Mesendoderm (in vitro differentiated cells): ENCODE measurements at regions not wholly inside any gene's neighbourhood (a gene's known extent, or its start where the extent isn't known, plus 50 kb on each side); places are given as distances from the start of the nearest gene placed in this dataset.
"Not testable (repeated sequence)": the region's sequence is repeated elsewhere in the genome, so short reads cannot be mapped to it uniquely, and the experiment has no call there.

Experiments used
- DNase-seq: peaks from one replicate; pipeline ENCODE4 v3.0.0; 2013
- H2AK5ac ChIP-seq: 2 replicates; pipeline ENCODE4 v1.6.1; 2013; ENCODE audit warnings: low read length, inconsistent platforms
- H2BK120ac ChIP-seq: 2 replicates; pipeline ENCODE4 v1.6.1; 2013; ENCODE audit warnings: low read depth, mild to moderate bottlenecking, low read length, moderate library complexity, mixed read lengths
- H2BK15ac ChIP-seq: replicated peaks from 2 replicates; pipeline ENCODE4 v1.6.1; 2013; ENCODE audit warnings: low read depth, mild to moderate bottlenecking, moderate library complexity
- H2BK5ac ChIP-seq: 2 replicates; pipeline ENCODE4 v1.6.1; 2013; ENCODE audit warnings: low read length, inconsistent platforms
- H3K18ac ChIP-seq: 2 replicates; pipeline ENCODE4 v1.6.1; 2013; ENCODE audit warnings: mild to moderate bottlenecking, low read length, mixed read lengths
- H3K23ac ChIP-seq: one replicate; pipeline ENCODE4 v1.6.1; 2013; ENCODE audit warnings: low read length
- H3K27ac ChIP-seq: 2 replicates; pipeline ENCODE4 v1.5.1; 2013; ENCODE audit warnings: low read depth, mild to moderate bottlenecking, inconsistent platforms, low read length, moderate library complexity
- H3K27me3 ChIP-seq: 2 replicates; pipeline ENCODE4 v1.6.1; 2013; ENCODE audit warnings: low read length, control low read depth, mild to moderate bottlenecking, inconsistent platforms; ENCODE audit not compliant: insufficient read depth, poor library complexity
- H3K36me3 ChIP-seq: 2 replicates; pipeline ENCODE4 v1.6.1; 2013; ENCODE audit warnings: low read length, inconsistent platforms; ENCODE audit not compliant: control insufficient read depth, insufficient read depth
- H3K4ac ChIP-seq: one replicate; pipeline ENCODE4 v1.6.1; 2013; ENCODE audit warnings: low read depth, mild to moderate bottlenecking, low read length, moderate library complexity
- H3K4me1 ChIP-seq: 2 replicates; pipeline ENCODE4 v1.6.1; 2013; ENCODE audit warnings: low read depth, low read length, inconsistent platforms; ENCODE audit not compliant: control insufficient read depth
- H3K4me2 ChIP-seq: 2 replicates; pipeline ENCODE4 v1.6.1; 2013; ENCODE audit warnings: low read length
- H3K4me3 ChIP-seq: 2 replicates; pipeline ENCODE4 v1.5.1; 2013; ENCODE audit warnings: mild to moderate bottlenecking, low read length
- H3K56ac ChIP-seq: one replicate; pipeline ENCODE4 v1.6.1; 2013; ENCODE audit warnings: low read length
- H3K79me1 ChIP-seq: 2 replicates; pipeline ENCODE4 v1.6.1; 2013; ENCODE audit warnings: low read length, inconsistent platforms
- H3K79me2 ChIP-seq: 2 replicates; pipeline ENCODE4 v1.6.1; 2013; ENCODE audit warnings: mild to moderate bottlenecking, low read length; ENCODE audit not compliant: control insufficient read depth, insufficient read depth
- H3K9ac ChIP-seq: 2 replicates; pipeline ENCODE4 v1.6.1; 2013; ENCODE audit warnings: low read length, inconsistent platforms
- H4K5ac ChIP-seq: one replicate; pipeline ENCODE4 v1.6.1; 2013; ENCODE audit warnings: low read length
- H4K8ac ChIP-seq: one replicate; pipeline ENCODE4 v1.6.1; 2013; ENCODE audit warnings: low read depth, mild to moderate bottlenecking, control low read depth, low read length, moderate library complexity
- WGBS: extraction: QIAGEN DNeasy Blood & Tissue Kit; methylation state at CpG from one replicate; pipeline ENCODE4 v1.1.7; 2013; ENCODE audit warnings: low lambda C conversion rate, missing lambda C conversion rate; ENCODE audit not compliant: insufficient coverage; ENCODE audit errors: extremely low coverage; 5-methylcytosine and 5-hydroxymethylcytosine counted together

DNA sequence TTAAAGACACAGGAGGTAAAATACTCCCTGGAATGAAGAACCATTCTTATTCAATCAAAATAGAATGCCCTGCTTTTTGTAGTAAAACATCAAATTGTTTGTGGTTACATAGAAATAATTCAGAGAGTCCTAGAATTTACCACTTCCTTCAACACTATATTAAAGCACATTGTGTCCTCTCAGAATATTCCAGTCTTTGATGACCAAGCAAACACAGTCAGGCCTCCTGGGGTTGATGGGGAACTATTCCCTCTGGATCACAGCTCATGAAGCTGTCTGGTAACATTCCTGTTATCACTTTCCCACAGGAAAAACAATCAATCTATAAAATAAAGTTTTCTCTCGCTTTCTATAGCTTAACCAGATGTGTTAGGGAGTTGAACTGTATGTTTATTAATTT, 389.3 kb downstream of the KCNA4 start:
- Histone ChIP-seq H3K23ac (no peak overlapping the region), H3K4me3 (no peak overlapping the region), H3K79me2 (no peaks in the 10 kb centered on the region), H3K27me3 (no peaks in the 10 kb centered on the region), H3K4me2 (no peak overlapping the region), H3K4me1 (no peaks in the 10 kb centered on the region), H3K18ac (no peak overlapping the region), H2BK5ac (no peak overlapping the region), H2BK15ac (no peak overlapping the region), H3K36me3 (no peaks in the 10 kb centered on the region), H3K9ac (no peak overlapping the region), H2AK5ac (no peak overlapping the region), H4K5ac (no peak overlapping the region), H3K79me1 (no peaks in the 10 kb centered on the region), H3K27ac (no peak overlapping the region), H4K8ac (no peak overlapping the region), H2BK120ac (no peak overlapping the region), H3K56ac (no peak overlapping the region), H3K4ac (no peak overlapping the region)
- DNase-seq = peak; percentile 19
- WGBS = no CpG with 5 or more reads among the region's 1 CpG

DNA sequence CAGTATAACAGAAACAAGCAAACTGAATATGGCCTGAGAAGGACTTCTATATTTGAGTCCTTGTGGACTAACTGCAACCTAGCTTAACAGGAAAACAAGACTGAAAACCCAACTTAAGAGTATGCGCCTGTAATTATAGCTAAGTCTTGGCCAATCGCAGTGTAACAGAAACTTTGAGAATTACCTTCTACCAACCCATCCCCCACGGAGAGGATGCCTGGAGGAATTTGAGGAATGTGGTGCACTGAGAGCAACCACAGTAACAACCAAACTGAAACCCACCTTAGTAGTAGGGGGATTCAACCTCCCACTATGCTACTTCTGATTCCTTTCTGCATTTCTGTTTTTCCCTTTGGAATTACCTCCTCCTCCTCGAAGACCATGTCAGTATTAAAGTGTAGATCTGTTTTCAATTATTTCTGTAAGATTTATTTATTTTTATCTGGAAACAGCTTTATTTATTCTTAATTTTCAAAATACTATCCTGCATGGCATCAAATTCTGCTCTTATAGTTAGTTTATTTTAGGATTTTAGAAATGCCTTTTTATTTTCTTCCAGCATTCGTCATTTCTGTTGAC, 393.6 kb downstream of the KCNA4 start:
- H3K36me3 ChIP-seq = no peaks in the 10 kb centered on the region
- H3K4me1 ChIP-seq = no peaks in the 10 kb centered on the region
- H3K79me1 ChIP-seq = no peaks in the 10 kb centered on the region
- no peak overlapping the region for H3K4me2 ChIP-seq
- peak; percentile 91 for DNase-seq
- H2AK5ac ChIP-seq = no peak overlapping the region
- H3K79me2 ChIP-seq = no peaks in the 10 kb centered on the region
- WGBS = no CpG with 5 or more reads among the region's 5 CpGs
- H2BK15ac ChIP-seq = no peak overlapping the region
- no peak overlapping the region for H3K9ac ChIP-seq
- H4K8ac ChIP-seq = no peak overlapping the region
- no peak overlapping the region for H3K27ac ChIP-seq
- H3K18ac ChIP-seq = no peak overlapping the region
- H3K27me3 ChIP-seq = no peaks in the 10 kb centered on the region
- H3K23ac ChIP-seq = no peak overlapping the region
- H3K4me3 ChIP-seq = no peak overlapping the region
- H4K5ac ChIP-seq = no peak overlapping the region
- peak overlapping the region; percentile 26 for H2BK5ac ChIP-seq
- H2BK120ac ChIP-seq = no peak overlapping the region
- H3K56ac ChIP-seq = no peak overlapping the region
- H3K4ac ChIP-seq = no peak overlapping the region

DNA sequence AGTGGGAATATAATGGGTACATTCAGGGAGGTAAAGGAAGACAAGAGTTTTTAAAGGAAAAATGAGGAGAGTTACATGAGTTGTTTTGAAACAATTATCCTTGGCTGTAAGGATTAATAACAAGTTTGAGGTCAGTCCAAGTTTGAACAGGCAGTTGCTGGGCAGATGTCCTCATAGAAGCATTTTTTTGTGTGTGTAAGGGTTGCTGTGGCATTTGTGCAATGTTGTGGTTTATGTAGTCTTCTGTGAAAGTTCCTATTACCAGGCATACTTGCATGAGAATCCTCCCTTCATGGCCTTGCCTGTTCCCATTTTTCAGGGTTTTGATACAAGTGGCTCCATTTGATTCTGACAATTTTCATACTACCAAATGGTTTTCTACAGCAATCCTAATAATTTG, 400.2 kb downstream of the KCNA4 start:
- H2BK15ac ChIP-seq = no peak overlapping the region
- no peaks in the 10 kb centered on the region for H3K36me3 ChIP-seq
- no peak overlapping the region for H3K4ac ChIP-seq
- no peaks in the 10 kb centered on the region for H3K27me3 ChIP-seq
- H3K18ac ChIP-seq = no peak overlapping the region
- no peaks in the 10 kb centered on the region for H3K4me1 ChIP-seq
- H3K27ac ChIP-seq = no peak overlapping the region
- H2BK5ac ChIP-seq = no peak overlapping the region
- no peak overlapping the region for H4K5ac ChIP-seq
- no peaks in the 10 kb centered on the region for H3K79me1 ChIP-seq
- no peak overlapping the region for H3K4me2 ChIP-seq
- no peak overlapping the region for H4K8ac ChIP-seq
- H3K23ac ChIP-seq = no peak overlapping the region
- no peak overlapping the region for H3K9ac ChIP-seq
- H3K79me2 ChIP-seq = no peaks in the 10 kb centered on the region
- no peak overlapping the region for H3K4me3 ChIP-seq
- DNase-seq = no peak
- no peak overlapping the region for H3K56ac ChIP-seq
- H2BK120ac ChIP-seq = no peak overlapping the region
- H2AK5ac ChIP-seq = no peak overlapping the region

DNA sequence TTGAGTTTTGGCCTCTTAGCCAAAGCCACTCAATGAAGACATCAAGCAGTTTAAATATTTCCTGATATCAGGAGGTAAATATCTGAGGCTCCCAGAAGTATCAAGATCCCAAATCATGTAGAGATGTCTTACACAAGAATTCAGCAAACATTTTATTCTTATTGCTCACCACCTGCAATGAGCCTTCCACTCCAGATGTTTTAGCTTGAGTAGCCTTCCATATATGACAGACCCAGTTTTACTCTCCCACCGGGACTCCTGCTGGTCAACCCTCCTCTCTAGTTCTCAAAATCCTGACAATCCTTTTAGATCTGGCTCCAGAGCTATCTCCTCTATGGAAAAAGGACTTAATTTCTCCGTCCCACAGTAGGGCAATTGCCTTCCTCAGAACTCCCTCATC, 404.4 kb downstream of the KCNA4 start:
- Histone ChIP-seq H3K27me3 (no peaks in the 10 kb centered on the region), H4K5ac (no peak overlapping the region), H2BK15ac (no peak overlapping the region), H3K4me1 (no peaks in the 10 kb centered on the region), H3K27ac (no peak overlapping the region), H3K56ac (no peak overlapping the region), H3K9ac (no peak overlapping the region), H3K4me3 (no peak overlapping the region), H3K36me3 (no peaks in the 10 kb centered on the region), H2BK5ac (no peak overlapping the region), H3K23ac (no peak overlapping the region), H3K4ac (no peak overlapping the region), H3K79me2 (no peaks in the 10 kb centered on the region), H2BK120ac (no peak overlapping the region), H4K8ac (no peak overlapping the region), H3K18ac (no peak overlapping the region), H3K79me1 (no peaks in the 10 kb centered on the region), H2AK5ac (no peak overlapping the region), H3K4me2 (no peak overlapping the region)
- no peak for DNase-seq
- WGBS = no CpG with 5 or more reads among the region's 2 CpGs

DNA sequence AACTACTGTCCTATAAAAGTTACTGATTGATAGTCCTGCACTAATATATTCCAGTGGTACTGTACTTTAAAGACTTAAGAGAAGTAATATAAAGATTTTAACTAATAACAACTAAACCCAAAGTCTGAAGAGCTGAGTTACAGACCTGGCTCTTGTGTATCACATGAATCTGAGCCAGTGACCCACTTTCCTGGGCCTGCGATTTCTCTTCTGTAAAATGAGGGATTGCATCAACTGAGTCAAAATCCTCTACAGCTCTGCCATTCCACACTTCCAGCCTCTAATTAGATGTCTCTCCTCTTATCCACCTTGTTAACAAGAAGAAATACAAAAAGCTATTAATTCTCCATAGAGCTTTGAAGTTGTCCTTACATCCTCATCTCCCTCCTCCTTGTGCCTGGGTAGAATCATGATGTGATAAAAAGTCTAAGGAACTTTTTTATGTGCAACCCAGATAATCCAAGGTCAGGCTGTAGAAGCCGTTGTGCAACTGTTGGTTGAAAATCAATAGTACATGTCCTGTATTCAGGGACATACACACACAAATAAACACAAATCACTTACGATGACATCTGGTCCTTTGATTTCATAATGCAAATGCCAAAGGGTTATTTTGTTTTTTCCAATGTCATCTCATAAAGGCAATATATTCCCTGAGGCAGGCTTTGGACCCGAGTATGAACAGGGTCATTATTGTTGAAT, 410.3 kb downstream of the KCNA4 start:
- H2BK15ac ChIP-seq = no peak overlapping the region
- H3K56ac ChIP-seq = no peak overlapping the region
- no peak overlapping the region for H4K8ac ChIP-seq
- no peak for DNase-seq
- H2AK5ac ChIP-seq = no peak overlapping the region
- H3K23ac ChIP-seq = no peak overlapping the region
- H4K5ac ChIP-seq = no peak overlapping the region
- no CpG with 5 or more reads among the region's 4 CpGs for WGBS
- H3K27me3 ChIP-seq = no peaks in the 10 kb centered on the region
- H3K4me1 ChIP-seq = no peaks in the 10 kb centered on the region
- no peaks in the 10 kb centered on the region for H3K79me2 ChIP-seq
- H3K36me3 ChIP-seq = no peaks in the 10 kb centered on the region
- H2BK5ac ChIP-seq = no peak overlapping the region
- H3K4me3 ChIP-seq = no peak overlapping the region
- H3K9ac ChIP-seq = no peak overlapping the region
- H3K4ac ChIP-seq = no peak overlapping the region
- H3K79me1 ChIP-seq = no peaks in the 10 kb centered on the region
- H3K27ac ChIP-seq = no peak overlapping the region
- H2BK120ac ChIP-seq = no peak overlapping the region
- no peak overlapping the region for H3K4me2 ChIP-seq
- no peak overlapping the region for H3K18ac ChIP-seq

DNA sequence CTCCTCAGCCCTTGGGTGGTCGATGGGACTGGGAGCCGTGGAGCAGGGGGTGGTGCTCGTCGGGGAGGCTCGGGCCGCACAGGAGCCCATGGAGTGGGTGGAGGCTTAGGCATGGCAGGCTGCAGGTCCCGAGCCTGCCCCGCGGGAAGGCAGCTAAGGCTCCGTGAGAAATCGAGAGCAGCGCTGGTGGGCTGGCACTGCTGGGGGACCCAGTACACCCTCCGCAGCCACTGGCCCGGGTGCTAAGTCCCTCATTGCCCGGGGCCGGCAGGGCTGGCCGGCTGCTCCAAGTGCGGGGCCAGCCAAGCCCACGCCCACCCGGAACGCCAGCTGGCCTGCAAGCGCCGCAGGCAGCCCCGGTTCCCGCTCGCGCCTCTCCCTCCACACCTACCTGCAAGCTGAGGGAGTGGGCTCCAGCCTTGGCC, 416.7 kb downstream of the KCNA4 start:
- H2BK120ac ChIP-seq, H3K4me2 ChIP-seq, H3K4me1 ChIP-seq, H2AK5ac ChIP-seq, H3K79me2 ChIP-seq, H3K9ac ChIP-seq, H2BK15ac ChIP-seq, H3K18ac ChIP-seq, H3K23ac ChIP-seq, H3K27ac ChIP-seq, H3K79me1 ChIP-seq, H4K5ac ChIP-seq, H3K36me3 ChIP-seq, DNase-seq, H3K4me3 ChIP-seq, H3K56ac ChIP-seq, H2BK5ac ChIP-seq, H4K8ac ChIP-seq, H3K27me3 ChIP-seq, H3K4ac ChIP-seq: not testable (repeated sequence)
- WGBS = no CpG with 5 or more reads among the region's 27 CpGs
